ENCODE measurements at regions not wholly inside any gene's neighbourhood (a gene's known extent, or its start where the extent isn't known, plus 50 kb on each side); places are given as distances from the start of the nearest gene placed in this dataset.
"Not testable (repeated sequence)": the region's sequence is repeated elsewhere in the genome, so short reads cannot be mapped to it uniquely, and the experiment has no call there.

GRCh38 chr20:47843886-47844567 is 58.7 kb upstream of the SULF2 start:
- Histone ChIP-seq H3K9me3 (ENCODE audit: control insufficient read depth, insufficient read depth, low read length) (no peaks in the 10 kb centered on the region), H3K27me3 (ENCODE audit: control insufficient read depth, low read length) (no peaks in the 10 kb centered on the region), H3K79me2 (ENCODE audit: control insufficient read depth, low read length) (no peaks in the 10 kb centered on the region), H4K20me1 (ENCODE audit: control insufficient read depth, insufficient read depth, low read depth, low read length) (no peaks in the 10 kb centered on the region), H3F3A (ENCODE audit: control insufficient read depth, insufficient read depth) (no peaks in the 10 kb centered on the region), H3K4me3 (ENCODE audit: low read length) (no peak overlapping the region), H3K4me1 (ENCODE audit: control insufficient read depth, low read length) (no peaks in the 10 kb centered on the region), H3K27ac (ENCODE audit: low read depth, low read length) (no peak overlapping the region), H3K4me2 (ENCODE audit: low read length) (no peak overlapping the region), H3K36me3 (ENCODE audit: control insufficient read depth, low read length) (no peaks in the 10 kb centered on the region), H3K9me2 (replicated peaks; ENCODE audit: control insufficient read depth, low read length) (no peaks in the 10 kb centered on the region)
- TF ChIP-seq CTCF (IDR thresholded peaks at IDR 0.05; ENCODE audit: low read depth, low read length, poor library complexity, severe bottlenecking), result no peak
- TF ChIP-seq EZH2phosphoT487 (IDR thresholded peaks at IDR 0.05; ENCODE audit: borderline replicate concordance, low read length), result no peak

- H3K9me2 ChIP-seq (replicated peaks; ENCODE audit: control insufficient read depth, low read length); H3K27me3 ChIP-seq (ENCODE audit: control insufficient read depth, low read length); H3K36me3 ChIP-seq (ENCODE audit: control insufficient read depth, low read length); H4K20me1 ChIP-seq (ENCODE audit: control insufficient read depth, insufficient read depth, low read depth, low read length); H3K79me2 ChIP-seq (ENCODE audit: control insufficient read depth, low read length); H3K4me1 ChIP-seq (ENCODE audit: control insufficient read depth, low read length); H3K27ac ChIP-seq (ENCODE audit: low read depth, low read length); H3F3A ChIP-seq (ENCODE audit: control insufficient read depth, insufficient read depth); H3K4me2 ChIP-seq (ENCODE audit: low read length); H3K9me3 ChIP-seq (ENCODE audit: control insufficient read depth, insufficient read depth, low read length); H3K4me3 ChIP-seq (ENCODE audit: low read length): not testable (repeated sequence)
Observed at GRCh38 chr20:47842950-47843349, 57.7 kb upstream of the SULF2 start.

GRCh38 chr20:47842004-47842403 is 56.7 kb upstream of the SULF2 start:
- not testable (repeated sequence) for H3F3A ChIP-seq (ENCODE audit: control insufficient read depth, insufficient read depth); H3K9me3 ChIP-seq (ENCODE audit: control insufficient read depth, insufficient read depth, low read length); H3K36me3 ChIP-seq (ENCODE audit: control insufficient read depth, low read length); H3K27ac ChIP-seq (ENCODE audit: low read depth, low read length); H3K4me2 ChIP-seq (ENCODE audit: low read length); H3K79me2 ChIP-seq (ENCODE audit: control insufficient read depth, low read length); H3K4me1 ChIP-seq (ENCODE audit: control insufficient read depth, low read length); H3K9me2 ChIP-seq (replicated peaks; ENCODE audit: control insufficient read depth, low read length); H3K27me3 ChIP-seq (ENCODE audit: control insufficient read depth, low read length); H3K4me3 ChIP-seq (ENCODE audit: low read length); H4K20me1 ChIP-seq (ENCODE audit: control insufficient read depth, insufficient read depth, low read depth, low read length)

GRCh38 chr20:47836256-47836817 is 51.1 kb upstream of the SULF2 start:
- H3K4me1 ChIP-seq (ENCODE audit: control insufficient read depth, low read length); H3K36me3 ChIP-seq (ENCODE audit: control insufficient read depth, low read length): not testable (repeated sequence)

More at GRCh38 chr20:47836256-47836817, 51.1 kb upstream of the SULF2 start:
- not testable (repeated sequence) for H3K27me3 ChIP-seq (ENCODE audit: control insufficient read depth, low read length); H3K79me2 ChIP-seq (ENCODE audit: control insufficient read depth, low read length); H3F3A ChIP-seq (ENCODE audit: control insufficient read depth, insufficient read depth); H3K9me2 ChIP-seq (replicated peaks; ENCODE audit: control insufficient read depth, low read length); H3K27ac ChIP-seq (ENCODE audit: low read depth, low read length); H4K20me1 ChIP-seq (ENCODE audit: control insufficient read depth, insufficient read depth, low read depth, low read length); H3K4me2 ChIP-seq (ENCODE audit: low read length); H3K4me3 ChIP-seq (ENCODE audit: low read length); H3K9me3 ChIP-seq (ENCODE audit: control insufficient read depth, insufficient read depth, low read length)
